ENCODE measurements at regions not wholly inside any gene's neighbourhood (a gene's known extent, or its start where the extent isn't known, plus 50 kb on each side); places are given as distances from the start of the nearest gene placed in this dataset.
A peak's percentile ranks its signal among the peaks of the same experiment; 100 is the strongest.

GRCh38 chr10:125567529-125567928 lies 115.4 kb downstream of the TEX36 start:
- ATAC-seq (no peak), DNase-seq (no peak)
- intact Hi-C loops (cut with DNase I) = no loop called here
- Histone ChIP-seq H3K4me3 (no peak overlapping the region), H3K36me3 (no peaks in the 10 kb centered on the region), H3K27me3 (no peaks in the 10 kb centered on the region), H3K4me1 (no peaks in the 10 kb centered on the region), H3K27ac (no peak overlapping the region), H3K9me3 (no peaks in the 10 kb centered on the region)
- TF ChIP-seq CTCF (IDR thresholded peaks at IDR 0.05) = no peak

GRCh38 chr10:125565046-125565445 lies 117.9 kb downstream of the TEX36 start:
- DNase-seq = no peak

GRCh38 chr10:125564570-125564969 lies 118.4 kb downstream of the TEX36 start:
- Histone ChIP-seq H3K27ac (no peak overlapping the region), H3K4me1 (no peaks in the 10 kb centered on the region), H3K9me3 (no peaks in the 10 kb centered on the region), H3K36me3 (no peaks in the 10 kb centered on the region), H3K4me3 (no peak overlapping the region), H3K27me3 (no peaks in the 10 kb centered on the region)
- DNase-seq (no peak), ATAC-seq (no peak)
- intact Hi-C loops (cut with DNase I) = no loop called here
- no peak for TF ChIP-seq CTCF (IDR thresholded peaks at IDR 0.05)

More at GRCh38 chr10:125565046-125565445, 117.9 kb downstream of the TEX36 start:
- Histone ChIP-seq H3K4me3 (no peak overlapping the region), H3K27ac (no peak overlapping the region), H3K4me1 (no peaks in the 10 kb centered on the region), H3K27me3 (no peaks in the 10 kb centered on the region), H3K9me3 (no peaks in the 10 kb centered on the region), H3K36me3 (no peaks in the 10 kb centered on the region)
- no peak for ATAC-seq
- intact Hi-C loops (cut with DNase I) = no loop called here
- no peak for TF ChIP-seq CTCF (IDR thresholded peaks at IDR 0.05)

GRCh38 chr10:125562737-125563136 lies 120.2 kb downstream of the TEX36 start:
- ATAC-seq (no peak), DNase-seq (no peak)
- Histone ChIP-seq H3K9me3 (no peaks in the 10 kb centered on the region), H3K27me3 (no peaks in the 10 kb centered on the region), H3K4me3 (no peak overlapping the region), H3K27ac (no peak overlapping the region), H3K4me1 (no peaks in the 10 kb centered on the region), H3K36me3 (no peaks in the 10 kb centered on the region)
- intact Hi-C loops (cut with DNase I) = no loop called here
- TF ChIP-seq CTCF (IDR thresholded peaks at IDR 0.05) = no peak

- no peak overlapping the region for H3K27ac ChIP-seq
- TF ChIP-seq CTCF (IDR thresholded peaks at IDR 0.05) = no peak
- H3K36me3 ChIP-seq = no peaks in the 10 kb centered on the region
- DNase-seq (no peak), ATAC-seq (no peak)
- intact Hi-C loops (cut with DNase I) = no loop called here
- H3K4me3 ChIP-seq = no peak overlapping the region
- no peaks in the 10 kb centered on the region for H3K9me3 ChIP-seq
- no peaks in the 10 kb centered on the region for H3K27me3 ChIP-seq
- H3K4me1 ChIP-seq = no peaks in the 10 kb centered on the region
Measured at GRCh38 chr10:125560947-125561346, 122.0 kb downstream of the TEX36 start.

GRCh38 chr10:125559210-125559609 lies 123.8 kb downstream of the TEX36 start:
- peak; percentile 74 for ATAC-seq
- Histone ChIP-seq H3K36me3 (no peaks in the 10 kb centered on the region), H3K4me3 (no peak overlapping the region), H3K4me1 (no peaks in the 10 kb centered on the region), H3K9me3 (no peaks in the 10 kb centered on the region), H3K27ac (no peak overlapping the region), H3K27me3 (no peaks in the 10 kb centered on the region)
- intact Hi-C loops (cut with DNase I) = no loop called here
- no peak for DNase-seq
- TF ChIP-seq CTCF (IDR thresholded peaks at IDR 0.05) = no peak

Data from upper lobe of right lung (tissue), 1 donor.